Esophagus squamous epithelium (tissue), 5 donors: ENCODE measurements at regions not wholly inside any gene's neighbourhood (a gene's known extent, or its start where the extent isn't known, plus 50 kb on each side); places are given as distances from the start of the nearest gene placed in this dataset.

Source experiments
- DNase-seq: peaks from one replicate; lab custom pipeline; 2025; lab: John Stamatoyannopoulos, UW
- H3K27ac ChIP-seq, 4 donors: fragments of 200-600 bp; sonication (generic); one replicate each; pipeline ENCODE4 v1.5.1; 2016 to 2019; ENCODE audit warnings: mild to moderate bottlenecking in 1 of 4
- H3K27me3 ChIP-seq, 4 donors: fragments of 200-600 bp; sonication (generic); 1 replicate in 3 of 4; 2 replicates in 1 of 4; pipeline versions ENCODE4 v1.5.1 to v1.6.0; 2017 to 2021; ENCODE audit warnings: antibody characterized with exemption in 1 of 4
- H3K36me3 ChIP-seq, 3 donors: fragments of 200-600 bp; sonication (generic); one replicate each; pipeline ENCODE4 v1.5.1; 2016 to 2019
- H3K4me1 ChIP-seq, 3 donors: fragments of 200-600 bp; sonication (generic); one replicate each; pipeline ENCODE4 v1.5.1; 2017 to 2019
- H3K4me3 ChIP-seq, 4 donors: fragments of 200-600 bp; sonication (generic); 1 replicate in 3 of 4; 2 replicates in 1 of 4; pipeline ENCODE4 v1.5.1; 2016 to 2019; ENCODE audit warnings: mild to moderate bottlenecking in 2 of 4, moderate library complexity in 1 of 4
- H3K9me3 ChIP-seq, 3 donors: fragments of 200-600 bp; sonication (generic); one replicate each; pipeline ENCODE4 v1.5.1; 2016 to 2019
- POLR2A ChIP-seq, 4 donors: fragments of 450-650 bp; IDR thresholded peaks; one replicate each; pipeline ENCODE4 v1.6.1; 2017; ENCODE audit warnings: antibody characterized with exemption in 4 of 4, mild to moderate bottlenecking in 4 of 4, moderate library complexity in 3 of 4
- WGBS, 2 donors: methylation state at CpG; one replicate each; pipeline ENCODE4 v1.1.5; 2018; 5-methylcytosine and 5-hydroxymethylcytosine counted together
- intact Hi-C: fragments of 100-400 bp; cut with DNase I; formaldehyde crosslinking; loops from one replicate; pipeline ENCODE4 v1.15.0; 2022
- TF ChIP-seq, protein P1 (sequence below), 6 experiments: fragments of 450-650 bp in 4 of 6; fragments of 200-600 bp in 2 of 6; sonication (generic) in 2 of 6; IDR thresholded peaks; one replicate each; pipeline ENCODE4 v1.5.1; 2016 to 2019; ENCODE audit warnings: antibody characterized with exemption in 6 of 6, mild to moderate bottlenecking in 4 of 6, moderate library complexity in 4 of 6
- donor health status: DM: yes; HTN: yes; CAD: no.

- no peak for DNase-seq
- 75 to 90% methylated on average over 1 of the region's 1 CpG for WGBS, 2 donors
- no peaks in the 10 kb centered on the region for H3K27me3 ChIP-seq
- H3K4me3 ChIP-seq = no peak overlapping the region
- TF ChIP-seq POLR2A (IDR thresholded peaks at IDR 0.05) = no peak
- TF ChIP-seq, protein P1, sequence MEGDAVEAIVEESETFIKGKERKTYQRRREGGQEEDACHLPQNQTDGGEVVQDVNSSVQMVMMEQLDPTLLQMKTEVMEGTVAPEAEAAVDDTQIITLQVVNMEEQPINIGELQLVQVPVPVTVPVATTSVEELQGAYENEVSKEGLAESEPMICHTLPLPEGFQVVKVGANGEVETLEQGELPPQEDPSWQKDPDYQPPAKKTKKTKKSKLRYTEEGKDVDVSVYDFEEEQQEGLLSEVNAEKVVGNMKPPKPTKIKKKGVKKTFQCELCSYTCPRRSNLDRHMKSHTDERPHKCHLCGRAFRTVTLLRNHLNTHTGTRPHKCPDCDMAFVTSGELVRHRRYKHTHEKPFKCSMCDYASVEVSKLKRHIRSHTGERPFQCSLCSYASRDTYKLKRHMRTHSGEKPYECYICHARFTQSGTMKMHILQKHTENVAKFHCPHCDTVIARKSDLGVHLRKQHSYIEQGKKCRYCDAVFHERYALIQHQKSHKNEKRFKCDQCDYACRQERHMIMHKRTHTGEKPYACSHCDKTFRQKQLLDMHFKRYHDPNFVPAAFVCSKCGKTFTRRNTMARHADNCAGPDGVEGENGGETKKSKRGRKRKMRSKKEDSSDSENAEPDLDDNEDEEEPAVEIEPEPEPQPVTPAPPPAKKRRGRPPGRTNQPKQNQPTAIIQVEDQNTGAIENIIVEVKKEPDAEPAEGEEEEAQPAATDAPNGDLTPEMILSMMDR (IDR thresholded peaks at IDR 0.05) = no peak
- no peaks in the 10 kb centered on the region for H3K4me1 ChIP-seq
- H3K36me3 ChIP-seq = no peaks in the 10 kb centered on the region
- H3K27ac ChIP-seq = no peak overlapping the region
- H3K9me3 ChIP-seq = no peaks in the 10 kb centered on the region
- intact Hi-C loops = no loop called here
Measured at GRCh38 chr9:83140061-83140460, 77.1 kb upstream of the RASEF start.

DNA sequence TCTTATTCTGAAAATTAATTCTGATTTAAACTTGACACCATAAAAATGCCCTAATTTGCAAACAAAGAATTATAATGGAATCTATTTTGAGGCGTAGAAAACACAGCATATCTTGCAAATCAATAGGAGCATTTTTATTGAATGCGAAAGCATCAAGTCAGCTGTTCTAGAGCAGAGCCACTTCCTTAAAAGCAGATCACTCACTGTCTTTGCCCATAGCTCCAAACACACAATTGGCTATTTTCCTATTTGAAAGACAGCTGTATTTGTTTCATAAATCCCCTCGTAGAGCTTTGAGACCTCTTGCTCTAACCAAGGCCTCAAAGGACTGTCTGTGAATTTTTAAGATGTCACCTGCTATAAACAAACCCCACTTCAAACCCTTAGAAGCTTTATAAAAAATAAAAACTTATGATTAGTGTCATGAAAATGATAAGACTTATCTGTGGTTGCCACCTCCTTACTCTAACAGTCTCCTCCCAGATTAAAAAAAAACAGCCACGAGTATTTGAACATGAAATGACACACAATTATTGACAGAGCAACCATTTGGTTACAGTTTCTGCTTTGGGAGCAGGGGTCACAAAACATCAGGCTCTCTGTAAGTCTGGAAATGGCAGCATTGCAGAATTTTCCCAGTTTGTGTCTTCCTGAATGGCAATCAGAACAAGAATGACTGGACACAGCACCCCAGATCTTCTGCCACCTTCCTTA is 75.6 kb upstream of the RASEF start:
- Histone ChIP-seq H3K9me3 (no peaks in the 10 kb centered on the region), H3K27ac (no peak overlapping the region), H3K4me3 (no peak overlapping the region), H3K36me3 (no peaks in the 10 kb centered on the region), H3K4me1 (no peaks in the 10 kb centered on the region), H3K27me3 (no peaks in the 10 kb centered on the region)
- TF ChIP-seq POLR2A (IDR thresholded peaks at IDR 0.05) = no peak
- TF ChIP-seq, protein P1 (IDR thresholded peaks at IDR 0.05) = no peak
- WGBS, 2 donors = 34 to 35% methylated on average over 4 of the region's 4 CpGs
- no peak for DNase-seq
- intact Hi-C loops = no loop called here

DNA sequence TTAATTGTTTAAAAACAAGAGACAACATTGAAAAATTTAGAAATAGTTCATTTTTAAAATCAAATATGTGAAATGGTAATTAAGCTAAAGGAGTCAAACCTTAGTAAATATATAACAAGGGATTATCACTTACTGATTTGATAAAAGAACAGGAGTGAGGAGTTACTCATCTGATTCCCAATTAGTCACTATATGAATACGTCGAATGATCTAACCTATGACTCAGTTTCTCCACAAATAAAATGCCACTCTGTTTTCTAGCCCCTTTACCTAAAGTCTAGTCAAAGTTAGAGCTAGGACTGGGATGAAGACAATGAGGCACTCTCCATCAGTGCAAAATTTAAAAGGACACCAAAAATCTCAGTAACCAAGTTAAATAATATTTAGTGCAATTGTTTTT is 70.4 kb upstream of the RASEF start:
- Histone ChIP-seq H3K36me3 (no peaks in the 10 kb centered on the region), H3K4me1 (no peaks in the 10 kb centered on the region), H3K4me3 (no peak overlapping the region), H3K27ac (no peak overlapping the region), H3K9me3 (no peaks in the 10 kb centered on the region), H3K27me3 (no peaks in the 10 kb centered on the region)
- TF ChIP-seq, protein P1 (IDR thresholded peaks at IDR 0.05) = no peak
- TF ChIP-seq POLR2A (IDR thresholded peaks at IDR 0.05) = no peak
- intact Hi-C loops = no loop called here
- no peak for DNase-seq
- 45 to 83% methylated on average over 2 of the region's 2 CpGs for WGBS, 2 donors

- Histone ChIP-seq H3K27ac (no peak overlapping the region), H3K4me3 (no peak overlapping the region), H3K27me3 (no peaks in the 10 kb centered on the region), H3K4me1 (no peaks in the 10 kb centered on the region), H3K9me3 (no peaks in the 10 kb centered on the region), H3K36me3 (no peaks in the 10 kb centered on the region)
- DNase-seq = no peak
- intact Hi-C loops = no loop called here
- TF ChIP-seq, protein P1 (IDR thresholded peaks at IDR 0.05) = no peak
- 23 to 36% methylated on average over 1 of the region's 1 CpG for whole genome bisulfite sequencing, 2 donors
Measured at GRCh38 chr9:83132768-83133167, 69.8 kb upstream of the RASEF start.

GRCh38 chr9:83130541-83130940 is 67.6 kb upstream of the RASEF start:
- Histone ChIP-seq H3K4me3 (no peak overlapping the region), H3K4me1 (no peaks in the 10 kb centered on the region), H3K36me3 (no peaks in the 10 kb centered on the region), H3K9me3 (no peaks in the 10 kb centered on the region), H3K27me3 (no peaks in the 10 kb centered on the region), H3K27ac (no peak overlapping the region)
- TF ChIP-seq, protein P1 (IDR thresholded peaks at IDR 0.05) = no peak
- no peak for TF ChIP-seq POLR2A (IDR thresholded peaks at IDR 0.05)
- no peak for DNase-seq
- WGBS, 2 donors = 35 to 49% methylated on average over 2 of the region's 2 CpGs
- intact Hi-C loops = no loop called here
